IMR-90 (cell line): ENCODE measurements at regions not wholly inside any gene's neighbourhood (a gene's known extent, or its start where the extent isn't known, plus 50 kb on each side); places are given as distances from the start of the nearest gene placed in this dataset.

ENCODE experiments used
- ATAC-seq: fragments of 200-7000 bp; cut with Tn5 transposase; 2 replicates; pipeline ENCODE4 v1.9.1; 2020; ENCODE audit warnings: low read depth, mild to moderate bottlenecking, moderate library complexity
- BruUV-seq: library from RNA; stranded (reverse); fragments of 400-500 nt; replicated peaks from 2 replicates; lab custom pipeline; 2021; lab: Mats Ljungman, UMichigan
- CTCF ChIA-PET: fragments of 300-600 bp; formaldehyde crosslinking; extraction: SDS; loops from one replicate; lab custom pipeline; 2021; ENCODE audit warnings: antibody characterized with exemption; lab: Yijun Ruan, JAX
- POLR2A ChIA-PET: fragments of 300-600 bp; sonication (Branson Sonifier 250); formaldehyde crosslinking; loops from one replicate; lab custom pipeline; 2022; ENCODE audit warnings: antibody characterized with exemption; ENCODE audit not compliant: unreplicated experiment; lab: Charles Lee
- DNase-seq: peaks from one replicate; pipeline ENCODE4 v3.0.0; 2013
- H2AFZ ChIP-seq: replicated peaks from 2 replicates; pipeline ENCODE3; 2013; ENCODE audit warnings: low read length, mild to moderate bottlenecking; ENCODE audit not compliant: poor library complexity
- H2AK5ac ChIP-seq: 2 replicates; pipeline ENCODE4 v1.6.1; 2013; ENCODE audit warnings: low read depth, low read length, inconsistent platforms
- H2AK9ac ChIP-seq: replicated peaks from 2 replicates; pipeline ENCODE3; 2013; ENCODE audit warnings: mild to moderate bottlenecking, low read depth, low read length, moderate library complexity; ENCODE audit not compliant: poor library complexity
- H2BK120ac ChIP-seq: 2 replicates; pipeline ENCODE4 v1.6.1; 2013; ENCODE audit warnings: low read depth, low read length, inconsistent platforms
- H2BK15ac ChIP-seq: 3 replicates; pipeline ENCODE4 v1.6.1; 2013; ENCODE audit warnings: low read depth, low read length, inconsistent platforms
- H2BK20ac ChIP-seq: 2 replicates; pipeline ENCODE4 v1.6.1; 2013; ENCODE audit warnings: low read depth, mild to moderate bottlenecking, inconsistent platforms, low read length, moderate library complexity
- H2BK5ac ChIP-seq: 2 replicates; pipeline ENCODE4 v1.6.1; 2013; ENCODE audit warnings: mild to moderate bottlenecking, low read depth, low read length, inconsistent platforms; ENCODE audit not compliant: poor library complexity, severe bottlenecking
- H3K14ac ChIP-seq: replicated peaks from 2 replicates; pipeline ENCODE4 v1.6.1; 2013; ENCODE audit warnings: low read depth, low read length, inconsistent platforms
- H3K18ac ChIP-seq: 2 replicates; pipeline ENCODE4 v1.6.1; 2013; ENCODE audit warnings: low read depth, low read length, control low read depth
- H3K23ac ChIP-seq: 2 replicates; pipeline ENCODE4 v1.6.1; 2013; ENCODE audit warnings: low read depth, low read length, inconsistent platforms
- H3K27ac ChIP-seq: 2 replicates; pipeline ENCODE4 v1.5.1; 2013; ENCODE audit warnings: mild to moderate bottlenecking, control low read depth, low read length; ENCODE audit not compliant: insufficient read depth
- H3K27me3 ChIP-seq: 2 replicates; pipeline ENCODE4 v1.6.1; 2013; ENCODE audit warnings: low read length; ENCODE audit not compliant: control insufficient read depth, insufficient read depth
- H3K36me3 ChIP-seq: 2 replicates; pipeline ENCODE4 v1.6.1; 2013; ENCODE audit warnings: low read length, mixed read lengths; ENCODE audit not compliant: control insufficient read depth, insufficient read depth
- H3K4ac ChIP-seq: 2 replicates; pipeline ENCODE4 v1.6.1; 2013; ENCODE audit warnings: low read depth, low read length, inconsistent platforms
- H3K4me1 ChIP-seq: 2 replicates; pipeline ENCODE4 v1.6.1; 2013; ENCODE audit warnings: low read length, mixed read lengths; ENCODE audit not compliant: control insufficient read depth, insufficient read depth
- H3K4me2 ChIP-seq: 2 replicates; pipeline ENCODE4 v1.6.1; 2013; ENCODE audit warnings: low read depth, mild to moderate bottlenecking, control low read depth, low read length, moderate library complexity
- H3K4me3 ChIP-seq: 2 replicates; pipeline ENCODE4 v1.5.1; 2013; ENCODE audit warnings: low read depth, mild to moderate bottlenecking, control low read depth, low read length, moderate library complexity; ENCODE audit not compliant: insufficient read depth
- H3K56ac ChIP-seq: 2 replicates; pipeline ENCODE4 v1.6.1; 2013; ENCODE audit warnings: low read length, inconsistent platforms; ENCODE audit not compliant: insufficient read depth; ENCODE audit errors: extremely low read depth
- H3K79me1 ChIP-seq, 2 experiments: 2 replicates each; pipeline ENCODE4 v1.6.1; 2013; ENCODE audit warnings: low read length in 2 of 2, inconsistent platforms in 1 of 2, low read depth in 1 of 2
- H3K9ac ChIP-seq: 2 replicates; pipeline ENCODE4 v1.6.1; 2013; ENCODE audit warnings: low read depth, low read length, control low read depth
- H3K9me1 ChIP-seq: 2 replicates; pipeline ENCODE4 v1.6.1; 2013; ENCODE audit warnings: low read length, inconsistent platforms; ENCODE audit not compliant: insufficient read depth
- H3K9me3 ChIP-seq: 2 replicates; pipeline ENCODE4 v1.6.1; 2013; ENCODE audit warnings: low read length; ENCODE audit not compliant: control insufficient read depth, insufficient read depth
- H4K20me1 ChIP-seq: 2 replicates; pipeline ENCODE4 v1.6.1; 2013; ENCODE audit warnings: low read length, inconsistent platforms; ENCODE audit not compliant: insufficient read depth
- H4K5ac ChIP-seq: 2 replicates; pipeline ENCODE4 v1.6.1; 2013; ENCODE audit warnings: mild to moderate bottlenecking, low read depth, low read length, control low read depth
- H4K8ac ChIP-seq, 2 experiments: 2 replicates each; pipeline ENCODE4 v1.6.1; 2013; ENCODE audit warnings: low read depth in 2 of 2, low read length in 2 of 2, control low read depth in 1 of 2, inconsistent platforms in 1 of 2
- H4K91ac ChIP-seq: 2 replicates; pipeline ENCODE4 v1.6.1; 2013; ENCODE audit warnings: low read depth, low read length, inconsistent platforms; ENCODE audit not compliant: insufficient read depth
- BHLHE40 ChIP-seq: fragments of 150-350 bp; IDR thresholded peaks from 2 replicates; pipeline ENCODE4 v1.6.1; 2016; ENCODE audit warnings: mild to moderate bottlenecking, low read depth, low read length
- CEBPB ChIP-seq: IDR thresholded peaks from 2 replicates; pipeline ENCODE4 v1.6.1; 2012; ENCODE audit warnings: low read depth, low read length, improper control_type of control experiment
- CHD1 ChIP-seq: IDR thresholded peaks from 2 replicates; pipeline ENCODE4 v1.6.1; 2012; ENCODE audit warnings: low read depth, low read length, improper control_type of control experiment
- CTCF ChIP-seq: conservative IDR thresholded peaks from 2 replicates; pipeline ENCODE4 v1.5.1; 2012; ENCODE audit warnings: mild to moderate bottlenecking, low read depth, low read length, improper control_type of control experiment
- ELK1 ChIP-seq: fragments of 150-350 bp; IDR thresholded peaks from 2 replicates; pipeline ENCODE4 v1.6.1; 2016; ENCODE audit warnings: low read depth, mild to moderate bottlenecking, low read length, moderate library complexity, borderline replicate concordance
- FOS ChIP-seq: fragments of 150-350 bp; IDR thresholded peaks from 2 replicates; pipeline ENCODE4 v1.6.1; 2016; ENCODE audit warnings: low read depth, low read length
- MAFK ChIP-seq: IDR thresholded peaks from 2 replicates; pipeline ENCODE4 v1.6.1; 2012; ENCODE audit warnings: low read depth, low read length, improper control_type of control experiment
- MAZ ChIP-seq: IDR thresholded peaks from 2 replicates; pipeline ENCODE4 v1.6.1; 2012; ENCODE audit warnings: low read depth, mild to moderate bottlenecking, low read length, improper control_type of control experiment, moderate library complexity, borderline replicate concordance
- MXI1 ChIP-seq: IDR thresholded peaks from 2 replicates; pipeline ENCODE4 v1.6.1; 2012; ENCODE audit warnings: low read depth, mild to moderate bottlenecking, low read length, moderate library complexity, borderline replicate concordance
- NFE2L2 ChIP-seq: fragments of 150-350 bp; IDR thresholded peaks from 2 replicates; pipeline ENCODE4 v1.6.1; 2016; ENCODE audit warnings: low read depth, mild to moderate bottlenecking, low read length
- POLR2A ChIP-seq: IDR thresholded peaks from 2 replicates; pipeline ENCODE4 v1.6.1; 2012; ENCODE audit warnings: mild to moderate bottlenecking, low read depth, low read length
- RAD21 ChIP-seq: IDR thresholded peaks from 2 replicates; pipeline ENCODE4 v1.6.1; 2012; ENCODE audit warnings: low read length, improper control_type of control experiment
- RCOR1 ChIP-seq: IDR thresholded peaks from 2 replicates; pipeline ENCODE4 v1.6.1; 2012; ENCODE audit warnings: mild to moderate bottlenecking, low read length, improper control_type of control experiment; ENCODE audit not compliant: insufficient replicate concordance
- RFX5 ChIP-seq: IDR thresholded peaks from 2 replicates; pipeline ENCODE4 v1.8.0; 2012; ENCODE audit warnings: low read depth, mild to moderate bottlenecking, low read length, moderate library complexity
- SMC3 ChIP-seq: fragments of 150-350 bp; IDR thresholded peaks from 2 replicates; pipeline ENCODE4 v1.6.1; 2016; ENCODE audit warnings: low read depth, mild to moderate bottlenecking, antibody characterized with exemption, low read length, moderate library complexity
- USF2 ChIP-seq: fragments of 150-350 bp; IDR thresholded peaks from 2 replicates; pipeline ENCODE4 v1.6.1; 2017; ENCODE audit warnings: mild to moderate bottlenecking, antibody characterized with exemption, low read length, low read depth
- WGBS, 2 experiments: methylation state at CpG; one replicate each; pipeline versions ENCODE4 v1.1.5 to v1.1.7; 2013; ENCODE audit warnings: missing lambda C conversion rate in 2 of 2; ENCODE audit not compliant: insufficient read length in 1 of 2; ENCODE audit errors: extremely low coverage in 2 of 2; 5-methylcytosine and 5-hydroxymethylcytosine counted together
- dilution Hi-C: fragments of 300-500 bp; cut with HindIII; formaldehyde crosslinking; loops from one replicate; pipeline ENCODE4 v1.14.3; 2018; ENCODE audit warnings: low sequenced_read_pairs; ENCODE audit not compliant: unreplicated experiment
- in situ Hi-C: fragments of 300-500 bp; cut with MboI; formaldehyde crosslinking; loops from 3 replicates; pipeline ENCODE4 v1.14.3; 2019; ENCODE audit warnings: low sequenced_read_pairs, inconsistent platforms, mixed read lengths
- intact Hi-C: fragments of 100-400 bp; cut with micrococcal nuclease; formaldehyde crosslinking; loops from 2 replicates; pipeline ENCODE4 v1.10.0; 2022

- Histone ChIP-seq H4K5ac (no peak overlapping the region), H3K9me1 (no peaks in the 10 kb centered on the region), H3K56ac (no peak overlapping the region), H3K36me3 (no peaks in the 10 kb centered on the region), H4K8ac (no peak overlapping the region), H4K91ac (no peak overlapping the region), H3K27ac (no peak overlapping the region), H3K4ac (no peak overlapping the region), H2BK15ac (no peak overlapping the region), H2AFZ (no peak overlapping the region), H4K20me1 (no peaks in the 10 kb centered on the region), H3K14ac (no peak overlapping the region), H3K23ac (no peak overlapping the region), H3K27me3 (no peaks in the 10 kb centered on the region), H3K4me1 (no peaks in the 10 kb centered on the region), H3K18ac (no peak overlapping the region), H2AK9ac (no peak overlapping the region), H3K9ac (no peak overlapping the region), H3K4me2 (no peak overlapping the region), H3K79me1 (no peaks in the 10 kb centered on the region), H2AK5ac (no peak overlapping the region), H3K9me3 (peaks cover 2% of the 10 kb centered on the region), H2BK5ac (no peak overlapping the region), H2BK120ac (no peak overlapping the region), H2BK20ac (no peak overlapping the region), H3K4me3 (no peak overlapping the region)
- WGBS, 2 experiments: no CpG with 5 or more reads among the region's 1 CpG
- POLR2A ChIA-PET: no interaction called here
- no TSS peak for BruUV-seq
- ATAC-seq: no peak
- in situ Hi-C loops: no loop called here
- TF ChIP-seq USF2 (no peak), MAFK (no peak), RFX5 (no peak), RAD21 (no peak), MAZ (no peak), CHD1 (no peak), MXI1 (no peak), BHLHE40 (no peak), ELK1 (no peak), CEBPB (no peak), RCOR1 (no peak), SMC3 (no peak), POLR2A (no peak), FOS (no peak), CTCF (no peak), NFE2L2 (no peak)
- intact Hi-C loops: no loop called here
- dilution Hi-C loops: no loop called here
- CTCF ChIA-PET: no interaction called here
- no peak for DNase-seq
These were observed 895.2 kb downstream of the TRIB2 start for GRCh38 chr2:13611939-13612338.
